IMR-90 (cell line): ENCODE measurements at regions not wholly inside any gene's neighbourhood (a gene's known extent, or its start where the extent isn't known, plus 50 kb on each side); places are given as distances from the start of the nearest gene placed in this dataset.

Experiments used
- ATAC-seq: fragments of 200-7000 bp; cut with Tn5 transposase; 2 replicates; pipeline ENCODE4 v1.9.1; 2020; ENCODE audit warnings: low read depth, mild to moderate bottlenecking, moderate library complexity
- BruUV-seq: library from RNA; stranded (reverse); fragments of 400-500 nt; replicated peaks from 2 replicates; lab custom pipeline; 2021; lab: Mats Ljungman, UMichigan
- CTCF ChIA-PET: fragments of 300-600 bp; formaldehyde crosslinking; extraction: SDS; loops from one replicate; lab custom pipeline; 2021; ENCODE audit warnings: antibody characterized with exemption; lab: Yijun Ruan, JAX
- POLR2A ChIA-PET: fragments of 300-600 bp; sonication (Branson Sonifier 250); formaldehyde crosslinking; loops from one replicate; lab custom pipeline; 2022; ENCODE audit warnings: antibody characterized with exemption; ENCODE audit not compliant: unreplicated experiment; lab: Charles Lee
- DNase-seq: peaks from one replicate; pipeline ENCODE4 v3.0.0; 2013
- H2AFZ ChIP-seq: replicated peaks from 2 replicates; pipeline ENCODE3; 2013; ENCODE audit warnings: low read length, mild to moderate bottlenecking; ENCODE audit not compliant: poor library complexity
- H2AK5ac ChIP-seq: 2 replicates; pipeline ENCODE4 v1.6.1; 2013; ENCODE audit warnings: low read depth, low read length, inconsistent platforms
- H2AK9ac ChIP-seq: replicated peaks from 2 replicates; pipeline ENCODE3; 2013; ENCODE audit warnings: mild to moderate bottlenecking, low read depth, low read length, moderate library complexity; ENCODE audit not compliant: poor library complexity
- H2BK120ac ChIP-seq: 2 replicates; pipeline ENCODE4 v1.6.1; 2013; ENCODE audit warnings: low read depth, low read length, inconsistent platforms
- H2BK15ac ChIP-seq: 3 replicates; pipeline ENCODE4 v1.6.1; 2013; ENCODE audit warnings: low read depth, low read length, inconsistent platforms
- H2BK20ac ChIP-seq: 2 replicates; pipeline ENCODE4 v1.6.1; 2013; ENCODE audit warnings: low read depth, mild to moderate bottlenecking, inconsistent platforms, low read length, moderate library complexity
- H2BK5ac ChIP-seq: 2 replicates; pipeline ENCODE4 v1.6.1; 2013; ENCODE audit warnings: mild to moderate bottlenecking, low read depth, low read length, inconsistent platforms; ENCODE audit not compliant: poor library complexity, severe bottlenecking
- H3K14ac ChIP-seq: replicated peaks from 2 replicates; pipeline ENCODE4 v1.6.1; 2013; ENCODE audit warnings: low read depth, low read length, inconsistent platforms
- H3K18ac ChIP-seq: 2 replicates; pipeline ENCODE4 v1.6.1; 2013; ENCODE audit warnings: low read depth, low read length, control low read depth
- H3K23ac ChIP-seq: 2 replicates; pipeline ENCODE4 v1.6.1; 2013; ENCODE audit warnings: low read depth, low read length, inconsistent platforms
- H3K27ac ChIP-seq: 2 replicates; pipeline ENCODE4 v1.5.1; 2013; ENCODE audit warnings: mild to moderate bottlenecking, control low read depth, low read length; ENCODE audit not compliant: insufficient read depth
- H3K27me3 ChIP-seq: 2 replicates; pipeline ENCODE4 v1.6.1; 2013; ENCODE audit warnings: low read length; ENCODE audit not compliant: control insufficient read depth, insufficient read depth
- H3K36me3 ChIP-seq: 2 replicates; pipeline ENCODE4 v1.6.1; 2013; ENCODE audit warnings: low read length, mixed read lengths; ENCODE audit not compliant: control insufficient read depth, insufficient read depth
- H3K4ac ChIP-seq: 2 replicates; pipeline ENCODE4 v1.6.1; 2013; ENCODE audit warnings: low read depth, low read length, inconsistent platforms
- H3K4me1 ChIP-seq: 2 replicates; pipeline ENCODE4 v1.6.1; 2013; ENCODE audit warnings: low read length, mixed read lengths; ENCODE audit not compliant: control insufficient read depth, insufficient read depth
- H3K4me2 ChIP-seq: 2 replicates; pipeline ENCODE4 v1.6.1; 2013; ENCODE audit warnings: low read depth, mild to moderate bottlenecking, control low read depth, low read length, moderate library complexity
- H3K4me3 ChIP-seq: 2 replicates; pipeline ENCODE4 v1.5.1; 2013; ENCODE audit warnings: low read depth, mild to moderate bottlenecking, control low read depth, low read length, moderate library complexity; ENCODE audit not compliant: insufficient read depth
- H3K56ac ChIP-seq: 2 replicates; pipeline ENCODE4 v1.6.1; 2013; ENCODE audit warnings: low read length, inconsistent platforms; ENCODE audit not compliant: insufficient read depth; ENCODE audit errors: extremely low read depth
- H3K79me1 ChIP-seq, 2 experiments: 2 replicates each; pipeline ENCODE4 v1.6.1; 2013; ENCODE audit warnings: low read length in 2 of 2, inconsistent platforms in 1 of 2, low read depth in 1 of 2
- H3K9ac ChIP-seq: 2 replicates; pipeline ENCODE4 v1.6.1; 2013; ENCODE audit warnings: low read depth, low read length, control low read depth
- H3K9me1 ChIP-seq: 2 replicates; pipeline ENCODE4 v1.6.1; 2013; ENCODE audit warnings: low read length, inconsistent platforms; ENCODE audit not compliant: insufficient read depth
- H3K9me3 ChIP-seq: 2 replicates; pipeline ENCODE4 v1.6.1; 2013; ENCODE audit warnings: low read length; ENCODE audit not compliant: control insufficient read depth, insufficient read depth
- H4K20me1 ChIP-seq: 2 replicates; pipeline ENCODE4 v1.6.1; 2013; ENCODE audit warnings: low read length, inconsistent platforms; ENCODE audit not compliant: insufficient read depth
- H4K5ac ChIP-seq: 2 replicates; pipeline ENCODE4 v1.6.1; 2013; ENCODE audit warnings: mild to moderate bottlenecking, low read depth, low read length, control low read depth
- H4K8ac ChIP-seq, 2 experiments: 2 replicates each; pipeline ENCODE4 v1.6.1; 2013; ENCODE audit warnings: low read depth in 2 of 2, low read length in 2 of 2, control low read depth in 1 of 2, inconsistent platforms in 1 of 2
- H4K91ac ChIP-seq: 2 replicates; pipeline ENCODE4 v1.6.1; 2013; ENCODE audit warnings: low read depth, low read length, inconsistent platforms; ENCODE audit not compliant: insufficient read depth
- CTCF ChIP-seq: conservative IDR thresholded peaks from 2 replicates; pipeline ENCODE4 v1.5.1; 2012; ENCODE audit warnings: mild to moderate bottlenecking, low read depth, low read length, improper control_type of control experiment
- MXI1 ChIP-seq: IDR thresholded peaks from 2 replicates; pipeline ENCODE4 v1.6.1; 2012; ENCODE audit warnings: low read depth, mild to moderate bottlenecking, low read length, moderate library complexity, borderline replicate concordance
- WGBS, 2 experiments: methylation state at CpG; one replicate each; pipeline versions ENCODE4 v1.1.5 to v1.1.7; 2013; ENCODE audit warnings: missing lambda C conversion rate in 2 of 2; ENCODE audit not compliant: insufficient read length in 1 of 2; ENCODE audit errors: extremely low coverage in 2 of 2; 5-methylcytosine and 5-hydroxymethylcytosine counted together
- dilution Hi-C: fragments of 300-500 bp; cut with HindIII; formaldehyde crosslinking; loops from one replicate; pipeline ENCODE4 v1.14.3; 2018; ENCODE audit warnings: low sequenced_read_pairs; ENCODE audit not compliant: unreplicated experiment
- in situ Hi-C: fragments of 300-500 bp; cut with MboI; formaldehyde crosslinking; loops from 3 replicates; pipeline ENCODE4 v1.14.3; 2019; ENCODE audit warnings: low sequenced_read_pairs, inconsistent platforms, mixed read lengths
- intact Hi-C: fragments of 100-400 bp; cut with micrococcal nuclease; formaldehyde crosslinking; loops from 2 replicates; pipeline ENCODE4 v1.10.0; 2022

GRCh38 chr7:22622116-22622785 lies 104.7 kb upstream of the IL6 start:
- H2BK120ac ChIP-seq = no peak overlapping the region
- H3K14ac ChIP-seq = no peak overlapping the region
- H3K4me3 ChIP-seq = no peak overlapping the region
- no peak for ATAC-seq
- peaks cover 5% of the 10 kb centered on the region for H3K9me3 ChIP-seq
- no peaks in the 10 kb centered on the region for H3K79me1 ChIP-seq
- H3K18ac ChIP-seq = no peak overlapping the region
- no peaks in the 10 kb centered on the region for H4K20me1 ChIP-seq
- intact Hi-C loops = no loop called here
- no peak overlapping the region for H3K4ac ChIP-seq
- DNase-seq = no peak
- dilution Hi-C loops = no loop called here
- H4K8ac ChIP-seq = no peak overlapping the region
- H3K23ac ChIP-seq = no peak overlapping the region
- no peaks in the 10 kb centered on the region for H3K9me1 ChIP-seq
- H2AFZ ChIP-seq = no peak overlapping the region
- TF ChIP-seq MXI1 = no peak
- TF ChIP-seq CTCF = no peak
- in situ Hi-C loops = no loop called here
- ChIA-PET POLR2A (no interaction called here), CTCF (interaction anchor here (1.3 kb wide), 1 partner anchor 10 kb away, joined by 3 read pairs; no protein-coding TSS in a partner anchor)
- 100% methylated on average over 2 of the region's 4 CpGs; no CpG with 5 or more reads in 1 of the 2 experiments for WGBS, 2 experiments
- no peak overlapping the region for H4K91ac ChIP-seq
- no peaks in the 10 kb centered on the region for H3K27me3 ChIP-seq
- H3K27ac ChIP-seq = no peak overlapping the region
- no peaks in the 10 kb centered on the region for H3K4me1 ChIP-seq
- H2AK5ac ChIP-seq = no peak overlapping the region
- no peak overlapping the region for H3K4me2 ChIP-seq
- H3K56ac ChIP-seq = no peak overlapping the region
- no peak overlapping the region for H3K9ac ChIP-seq
- no peak overlapping the region for H2BK20ac ChIP-seq
- no peak overlapping the region for H4K5ac ChIP-seq
- BruUV-seq = no TSS peak
- no peak overlapping the region for H2AK9ac ChIP-seq
- no peak overlapping the region for H2BK5ac ChIP-seq
- H3K36me3 ChIP-seq = no peaks in the 10 kb centered on the region
- no peak overlapping the region for H2BK15ac ChIP-seq
